Epithelial cell of esophagus (primary cell): ENCODE measurements at regions not wholly inside any gene's neighbourhood (a gene's known extent, or its start where the extent isn't known, plus 50 kb on each side); places are given as distances from the start of the nearest gene placed in this dataset.

Source experiments
- DNase-seq: peaks from one replicate; pipeline ENCODE4 v3.0.0; 2010; ENCODE audit warnings: low read depth
- H3K4me3 ChIP-seq: 2 replicates; pipeline ENCODE4 v1.5.1; 2011; ENCODE audit warnings: mild to moderate bottlenecking, low read length, control low read depth
- TF ChIP-seq, protein P1 (sequence below): IDR thresholded peaks from 2 replicates; pipeline ENCODE4 v1.5.1; 2011; ENCODE audit warnings: low read depth, mild to moderate bottlenecking, low read length, control low read depth, inconsistent platforms; ENCODE audit not compliant: insufficient read depth; ENCODE audit errors: missing control alignments

GRCh38 chr4:36011381-36011780 lies 232.9 kb downstream of the ARAP2 start:
- peak; percentile 11 for DNase-seq
- H3K4me3 ChIP-seq: no peak overlapping the region
- TF ChIP-seq, protein P1, sequence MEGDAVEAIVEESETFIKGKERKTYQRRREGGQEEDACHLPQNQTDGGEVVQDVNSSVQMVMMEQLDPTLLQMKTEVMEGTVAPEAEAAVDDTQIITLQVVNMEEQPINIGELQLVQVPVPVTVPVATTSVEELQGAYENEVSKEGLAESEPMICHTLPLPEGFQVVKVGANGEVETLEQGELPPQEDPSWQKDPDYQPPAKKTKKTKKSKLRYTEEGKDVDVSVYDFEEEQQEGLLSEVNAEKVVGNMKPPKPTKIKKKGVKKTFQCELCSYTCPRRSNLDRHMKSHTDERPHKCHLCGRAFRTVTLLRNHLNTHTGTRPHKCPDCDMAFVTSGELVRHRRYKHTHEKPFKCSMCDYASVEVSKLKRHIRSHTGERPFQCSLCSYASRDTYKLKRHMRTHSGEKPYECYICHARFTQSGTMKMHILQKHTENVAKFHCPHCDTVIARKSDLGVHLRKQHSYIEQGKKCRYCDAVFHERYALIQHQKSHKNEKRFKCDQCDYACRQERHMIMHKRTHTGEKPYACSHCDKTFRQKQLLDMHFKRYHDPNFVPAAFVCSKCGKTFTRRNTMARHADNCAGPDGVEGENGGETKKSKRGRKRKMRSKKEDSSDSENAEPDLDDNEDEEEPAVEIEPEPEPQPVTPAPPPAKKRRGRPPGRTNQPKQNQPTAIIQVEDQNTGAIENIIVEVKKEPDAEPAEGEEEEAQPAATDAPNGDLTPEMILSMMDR: no peak

- TF ChIP-seq, protein P1: no peak
- no peak for DNase-seq
- H3K4me3 ChIP-seq: no peak overlapping the region
Observed at GRCh38 chr4:36012503-36012902, 231.8 kb downstream of the ARAP2 start.

- H3K4me3 ChIP-seq: no peak overlapping the region
- TF ChIP-seq, protein P1: no peak
- no peak for DNase-seq
Observed at GRCh38 chr4:36013206-36013605, 231.1 kb downstream of the ARAP2 start.
